Ramos (cell line): ENCODE measurements at regions not wholly inside any gene's neighbourhood (a gene's known extent, or its start where the extent isn't known, plus 50 kb on each side); places are given as distances from the start of the nearest gene placed in this dataset.

ENCODE experiments used
- in situ Hi-C: fragments of 300-500 bp; cut with MboI; formaldehyde crosslinking; loops from one replicate; pipeline ENCODE4 v1.14.3; 2022; ENCODE audit warnings: low sequenced_read_pairs; ENCODE audit not compliant: unreplicated experiment

DNA sequence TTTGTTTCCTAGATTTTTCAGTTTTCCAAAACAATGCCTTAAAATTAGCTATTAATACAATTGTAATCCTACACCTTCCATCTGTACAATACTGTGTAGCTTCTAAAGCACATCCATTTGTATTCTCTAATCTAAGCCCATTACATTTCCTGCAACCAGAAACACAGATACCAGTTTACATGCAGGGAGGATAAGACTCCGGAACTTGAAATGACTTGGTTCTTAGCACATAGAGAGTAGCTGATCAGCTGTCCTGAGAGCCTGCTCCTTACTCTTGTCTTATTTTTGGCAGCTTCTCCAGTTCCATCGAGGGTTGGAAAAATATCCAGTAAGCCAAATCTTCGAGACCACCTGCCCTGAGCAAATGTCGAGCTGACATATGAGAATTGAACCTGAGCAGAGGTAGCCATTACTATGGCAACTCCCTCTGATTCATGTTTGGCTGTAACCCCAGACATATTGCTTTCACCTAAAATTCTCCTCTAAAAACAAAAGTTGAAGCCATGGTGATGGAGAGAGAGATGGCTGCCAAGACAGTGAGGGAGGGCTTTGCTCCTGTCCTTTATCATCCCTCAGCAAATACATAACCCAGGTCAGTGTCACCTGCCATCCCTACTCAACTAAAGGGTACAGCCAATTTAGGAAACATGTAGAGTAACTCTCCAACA is 542.8 kb downstream of the IRS1 start:
- in situ Hi-C loops, result no loop called here

- in situ Hi-C loops, result no loop called here
Observed at GRCh38 chr2:226256237-226256636, 543.4 kb downstream of the IRS1 start.

DNA sequence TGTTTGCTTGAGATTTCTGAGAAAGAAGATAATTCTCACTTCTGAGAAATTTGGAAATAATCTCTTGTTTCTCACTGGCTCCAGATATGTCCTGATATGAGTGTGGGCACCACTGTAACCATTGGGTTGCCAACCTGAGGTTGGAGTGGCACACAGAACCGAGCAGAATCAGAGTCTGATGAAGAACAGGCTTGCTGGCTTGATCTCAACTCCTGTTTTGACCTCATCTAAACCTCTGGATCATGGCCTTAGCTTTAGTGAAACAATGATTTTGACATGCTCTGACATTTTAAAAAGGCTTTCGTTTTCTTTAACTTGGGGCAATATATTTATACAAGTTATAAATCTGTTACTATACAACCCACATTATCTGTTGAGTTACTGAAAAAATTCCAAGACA is 548.0 kb downstream of the IRS1 start:
- in situ Hi-C loops, result no loop called here

DNA sequence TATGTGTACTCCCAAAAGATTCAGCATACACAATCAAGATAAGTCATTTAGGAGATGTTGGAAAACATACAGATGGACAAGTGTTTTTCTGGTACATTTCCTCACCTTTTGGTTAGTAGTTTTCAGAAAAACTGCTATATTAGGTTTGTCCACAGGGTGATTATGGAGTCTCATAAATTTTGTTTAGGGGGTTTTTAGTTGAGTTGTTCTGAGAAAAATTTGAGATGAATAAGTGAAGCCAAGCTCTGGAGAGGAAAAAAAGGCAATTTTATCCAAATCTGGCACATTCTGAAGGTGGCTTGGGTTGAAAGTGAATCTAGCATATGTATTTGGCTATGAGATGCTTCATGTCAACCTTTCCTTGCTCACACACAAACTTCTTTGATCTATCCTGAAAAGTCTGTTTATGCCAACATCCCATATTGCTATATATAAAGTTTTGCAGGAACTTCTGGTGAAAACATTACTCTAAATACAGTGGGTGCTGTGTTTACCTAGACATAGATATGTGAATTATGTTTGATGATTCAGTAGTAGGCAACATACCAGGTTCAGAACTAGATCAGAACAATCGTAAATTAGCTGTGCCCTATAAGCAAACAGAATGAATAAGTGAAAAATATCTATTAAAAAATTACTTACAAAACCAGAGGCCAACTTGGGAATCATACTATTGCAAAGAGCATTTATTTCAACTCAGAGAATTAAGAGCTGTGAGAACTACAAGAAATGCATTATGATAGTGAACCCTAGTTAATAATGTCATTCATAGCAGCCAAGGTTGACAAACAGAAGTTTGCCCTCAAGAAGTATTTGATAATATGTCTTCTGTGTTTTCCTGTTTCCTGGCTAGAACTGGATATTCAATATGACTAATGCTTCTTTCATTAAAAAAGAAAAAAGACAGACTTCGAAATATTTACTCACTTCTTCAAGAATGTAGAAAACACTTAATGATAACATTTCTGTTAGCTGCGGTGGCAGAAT is 552.0 kb downstream of the IRS1 start:
- in situ Hi-C loops, result no loop called here

DNA sequence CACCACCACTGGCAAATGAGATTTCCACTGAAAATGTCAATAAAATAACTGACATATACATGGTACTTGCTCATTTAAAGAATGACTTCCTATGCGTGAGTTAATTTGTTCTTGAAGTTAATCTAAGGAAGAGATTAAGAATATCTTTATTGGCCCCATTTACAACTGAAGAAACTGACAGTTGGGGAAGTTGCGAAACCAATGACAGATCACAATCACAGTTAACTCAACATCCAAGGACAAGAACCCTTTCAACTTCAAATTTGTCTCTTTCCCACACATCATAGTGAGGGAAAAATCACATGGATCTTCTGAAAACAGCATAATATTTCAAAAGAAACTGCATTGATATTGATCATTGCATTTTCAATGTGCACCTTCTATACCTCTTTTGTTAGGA is 565.4 kb downstream of the IRS1 start:
- in situ Hi-C loops, result no loop called here

- in situ Hi-C loops, result no loop called here
Observed at GRCh38 chr2:226233388-226233787, 566.2 kb downstream of the IRS1 start.

GRCh38 chr2:226228080-226228479 is 571.5 kb downstream of the IRS1 start:
- in situ Hi-C loops, result no loop called here

DNA sequence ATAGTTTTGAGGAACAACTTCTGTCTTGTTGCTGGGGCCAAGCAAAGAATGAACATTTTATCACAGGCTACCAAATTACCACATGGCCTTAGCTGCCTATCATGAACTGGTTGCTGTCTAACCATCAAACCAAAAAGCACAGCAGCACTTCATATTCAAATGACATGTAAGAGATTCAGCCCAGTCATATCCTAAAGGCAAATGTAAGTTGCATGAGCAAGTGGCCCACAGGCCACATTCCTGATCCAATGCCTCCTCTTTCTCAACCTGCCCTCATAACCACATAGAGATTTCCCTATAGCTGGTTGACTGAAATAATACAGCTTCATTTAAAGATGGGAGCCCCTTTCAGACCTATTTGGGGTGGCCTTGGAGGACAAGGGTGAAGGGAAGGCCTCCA is 572.3 kb downstream of the IRS1 start:
- in situ Hi-C loops, result no loop called here

DNA sequence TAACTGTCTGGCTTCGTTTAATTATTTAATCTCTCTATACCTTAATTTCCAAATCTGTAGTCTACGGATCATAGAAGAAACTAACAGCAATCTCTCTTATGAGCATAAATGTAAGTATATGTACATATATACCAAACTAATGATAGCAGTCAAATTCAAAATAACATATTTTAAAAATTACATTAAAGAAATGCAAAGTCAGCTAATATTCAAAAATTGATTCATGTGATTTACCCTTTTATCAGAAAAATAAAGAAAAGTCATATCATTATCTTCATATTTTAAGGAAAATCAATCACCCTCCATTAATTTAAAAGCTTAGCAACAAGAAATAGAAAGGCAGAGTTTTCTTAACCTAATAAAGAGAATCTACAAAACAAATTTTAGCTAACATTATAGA is 575.9 kb downstream of the IRS1 start:
- in situ Hi-C loops, result loop anchor here (25.0 kb wide), 2 partner anchors 589 to 764 kb away; no protein-coding TSS in a partner anchor

- in situ Hi-C loops, result loop anchor here (25.0 kb wide), 2 partner anchors 592 to 767 kb away; no protein-coding TSS in a partner anchor
Observed at GRCh38 chr2:226220511-226220910, 579.1 kb downstream of the IRS1 start.

DNA sequence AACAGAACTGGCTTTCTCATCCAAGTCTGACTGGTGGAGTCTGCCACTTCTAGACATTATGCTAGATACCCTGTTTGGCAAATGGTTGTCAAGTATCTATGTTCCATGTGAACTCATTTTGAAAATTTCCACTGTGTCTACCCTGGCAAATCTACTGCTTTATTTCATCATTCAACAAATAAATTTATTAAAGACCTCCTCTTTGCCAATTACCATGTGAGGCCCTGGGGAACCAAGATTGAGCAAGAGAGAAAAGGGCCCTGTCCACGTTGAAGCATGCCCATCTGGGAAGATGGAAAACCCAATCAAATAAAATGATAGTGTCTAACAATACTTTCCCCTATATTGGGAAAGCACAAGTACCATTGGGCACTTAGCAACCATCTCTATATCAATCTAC is 582.4 kb downstream of the IRS1 start:
- in situ Hi-C loops, result loop anchor here (25.0 kb wide), 2 partner anchors 595 to 770 kb away; no protein-coding TSS in a partner anchor

- in situ Hi-C loops, result loop anchor here (25.0 kb wide), 2 partner anchors 596 to 771 kb away; no protein-coding TSS in a partner anchor
Observed at GRCh38 chr2:226216575-226216974, 583.0 kb downstream of the IRS1 start.

- in situ Hi-C loops, result loop anchor here (25.0 kb wide), 2 partner anchors 596 to 771 kb away; no protein-coding TSS in a partner anchor
Observed at GRCh38 chr2:226215902-226216503, 583.6 kb downstream of the IRS1 start.

GRCh38 chr2:226213717-226214116 is 585.9 kb downstream of the IRS1 start:
- in situ Hi-C loops, result loop anchor here (25.0 kb wide), 2 partner anchors 599 to 774 kb away; no protein-coding TSS in a partner anchor

- in situ Hi-C loops, result loop anchor here (25.0 kb wide), 2 partner anchors 601 to 776 kb away; no protein-coding TSS in a partner anchor
Observed at GRCh38 chr2:226211439-226211838, 588.2 kb downstream of the IRS1 start.

DNA sequence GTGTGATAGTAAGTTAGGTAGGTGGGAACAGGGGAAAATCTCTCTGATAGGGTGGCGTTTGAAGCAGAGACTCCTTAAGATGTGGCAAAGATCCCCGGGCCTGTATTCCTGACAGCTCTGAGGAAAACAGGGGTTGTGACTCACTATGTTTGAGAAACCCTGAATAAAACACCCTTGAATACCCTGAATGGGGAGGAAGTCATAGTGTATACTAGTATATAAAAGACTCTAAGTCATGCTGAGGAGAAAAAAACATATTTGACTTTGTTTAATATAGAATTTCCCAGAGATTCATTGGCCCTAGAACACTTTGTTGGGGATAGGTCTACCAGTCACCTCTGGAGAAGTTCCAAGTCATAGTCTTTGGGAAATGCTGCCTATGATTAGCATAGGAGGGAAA is 590.9 kb downstream of the IRS1 start:
- in situ Hi-C loops, result loop anchor here (25.0 kb wide), 2 partner anchors 604 to 779 kb away; no protein-coding TSS in a partner anchor

GRCh38 chr2:226207671-226208070 is 591.9 kb downstream of the IRS1 start:
- in situ Hi-C loops, result loop anchor here (25.0 kb wide), 2 partner anchors 605 to 780 kb away; no protein-coding TSS in a partner anchor

GRCh38 chr2:226199555-226199954 is 600.1 kb downstream of the IRS1 start:
- in situ Hi-C loops, result no loop called here

GRCh38 chr2:226198956-226199355 is 600.7 kb downstream of the IRS1 start:
- in situ Hi-C loops, result no loop called here
